ENCODE measurements at regions not wholly inside any gene's neighbourhood (a gene's known extent, or its start where the extent isn't known, plus 50 kb on each side); places are given as distances from the start of the nearest gene placed in this dataset.
"Not testable (repeated sequence)": the region's sequence is repeated elsewhere in the genome, so short reads cannot be mapped to it uniquely, and the experiment has no call there.

GRCh38 chr4:114323841-114324240, 274.8 kb upstream of the UGT8 start:
- Histone ChIP-seq H3K27me3 (no peaks in the 10 kb centered on the region), H3K4me1 (peaks cover under 1 to 4% (median 3%) of the 10 kb centered on the region in 3 donors), H3K9me3 (no peaks in the 10 kb centered on the region), H3K36me3 (no peaks in the 10 kb centered on the region), H3K4me3 (no peak overlapping the region), H3K27ac (no peak overlapping the region)
- FAIRE-seq, result no peak
- no peak for DNase-seq
- no peak for ATAC-seq
- no peak for TF ChIP-seq CTCF (IDR thresholded peaks at IDR 0.05)
- WGBS, 2 donors, result 42 to 62% methylated on average over 3 of the region's 3 CpGs
- intact Hi-C loops (cut with DNase I), result no loop called here

GRCh38 chr4:114326358-114326757, 272.2 kb upstream of the UGT8 start:
- Histone ChIP-seq H3K36me3 (no peaks in the 10 kb centered on the region), H3K4me3 (no peak overlapping the region), H3K9me3 (no peaks in the 10 kb centered on the region), H3K27me3 (no peaks in the 10 kb centered on the region), H3K4me1 (no peaks in the 10 kb centered on the region), H3K27ac (no peak overlapping the region)
- FAIRE-seq (no peak), ATAC-seq (no peak), DNase-seq (no peak)
- intact Hi-C loops (cut with DNase I), result no loop called here
- 27 to 32% methylated on average over 1 of the region's 1 CpG for WGBS, 2 donors
- no peak for TF ChIP-seq CTCF (IDR thresholded peaks at IDR 0.05)

- no peaks in the 10 kb centered on the region for H3K27me3 ChIP-seq
- H3K4me3 ChIP-seq, result no peak overlapping the region
- intact Hi-C loops (cut with DNase I), result no loop called here
- ATAC-seq, result no peak
- H3K36me3 ChIP-seq, result no peaks in the 10 kb centered on the region
- H3K4me1 ChIP-seq, result no peaks in the 10 kb centered on the region
- TF ChIP-seq CTCF (IDR thresholded peaks at IDR 0.05), result no peak
- 95 to 100% methylated on average over 1 of the region's 1 CpG for WGBS, 2 donors
- no peak for FAIRE-seq
- no peaks in the 10 kb centered on the region for H3K9me3 ChIP-seq
- H3K27ac ChIP-seq, result no peak overlapping the region
- no peak for DNase-seq
Observed at GRCh38 chr4:114332119-114332518, 266.5 kb upstream of the UGT8 start.

- H3K9me3 ChIP-seq; DNase-seq; intact Hi-C loops (cut with DNase I); ATAC-seq; H3K27ac ChIP-seq; H3K4me1 ChIP-seq; FAIRE-seq; H3K27me3 ChIP-seq; H3K36me3 ChIP-seq; H3K4me3 ChIP-seq: not testable (repeated sequence)
Observed at GRCh38 chr4:114334363-114334762, 264.2 kb upstream of the UGT8 start.

GRCh38 chr4:114334884-114335330, 263.7 kb upstream of the UGT8 start:
- Histone ChIP-seq H3K4me1 (no peaks in the 10 kb centered on the region), H3K9me3 (no peaks in the 10 kb centered on the region), H3K27me3 (no peaks in the 10 kb centered on the region), H3K36me3 (no peaks in the 10 kb centered on the region), H3K27ac (no peak overlapping the region), H3K4me3 (no peak overlapping the region)
- FAIRE-seq (no peak), ATAC-seq (no peak), DNase-seq (no peak)
- 43 to 46% methylated on average over 2 of the region's 2 CpGs for WGBS, 2 donors
- intact Hi-C loops (cut with DNase I), result no loop called here
- TF ChIP-seq CTCF (IDR thresholded peaks at IDR 0.05), result no peak

- no peak for TF ChIP-seq CTCF (IDR thresholded peaks at IDR 0.05)
- no peak for ATAC-seq
- FAIRE-seq, result no peak
- no peak for DNase-seq
- no peak overlapping the region for H3K27ac ChIP-seq
- no peaks in the 10 kb centered on the region for H3K36me3 ChIP-seq
- H3K4me3 ChIP-seq, result no peak overlapping the region
- H3K9me3 ChIP-seq, result no peaks in the 10 kb centered on the region
- no peaks in the 10 kb centered on the region for H3K27me3 ChIP-seq
- intact Hi-C loops (cut with DNase I), result no loop called here
- H3K4me1 ChIP-seq, result no peaks in the 10 kb centered on the region
Observed at GRCh38 chr4:114335339-114335738, 263.3 kb upstream of the UGT8 start.
